ENCODE measurements at regions not wholly inside any gene's neighbourhood (a gene's known extent, or its start where the extent isn't known, plus 50 kb on each side); places are given as distances from the start of the nearest gene placed in this dataset.

- FAIRE-seq: no peak
Measured at GRCh38 chr5:142509026-142509425, 176.9 kb downstream of the FGF1 start.

DNA sequence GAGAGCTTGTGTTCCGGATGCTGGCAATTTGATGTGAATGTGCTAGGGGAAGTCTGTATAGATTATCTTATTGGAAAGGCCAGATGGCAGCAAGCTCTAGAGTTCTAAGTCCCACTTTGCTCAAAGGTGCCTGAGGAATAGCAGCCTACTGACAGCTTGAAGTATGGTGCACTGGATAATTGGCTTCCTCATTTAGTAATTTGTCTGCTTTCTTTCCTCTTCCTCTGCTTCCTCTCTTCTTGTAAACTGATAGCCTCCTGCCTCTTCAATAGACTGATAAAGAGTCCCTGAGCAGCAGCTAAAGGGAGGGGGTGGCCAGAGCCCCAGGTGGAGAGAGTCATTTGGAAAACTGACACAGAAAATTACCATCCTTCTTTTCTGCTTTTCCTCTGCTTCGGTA, 177.3 kb downstream of the FGF1 start:
- FAIRE-seq (no peak), DNase-seq (ENCODE audit: extremely low spot score, insufficient read length, low read depth) (no peak)

More at GRCh38 chr5:142509026-142509425, 176.9 kb downstream of the FGF1 start:
- DNase-seq (ENCODE audit: extremely low spot score, insufficient read length, low read depth): no peak

DNA sequence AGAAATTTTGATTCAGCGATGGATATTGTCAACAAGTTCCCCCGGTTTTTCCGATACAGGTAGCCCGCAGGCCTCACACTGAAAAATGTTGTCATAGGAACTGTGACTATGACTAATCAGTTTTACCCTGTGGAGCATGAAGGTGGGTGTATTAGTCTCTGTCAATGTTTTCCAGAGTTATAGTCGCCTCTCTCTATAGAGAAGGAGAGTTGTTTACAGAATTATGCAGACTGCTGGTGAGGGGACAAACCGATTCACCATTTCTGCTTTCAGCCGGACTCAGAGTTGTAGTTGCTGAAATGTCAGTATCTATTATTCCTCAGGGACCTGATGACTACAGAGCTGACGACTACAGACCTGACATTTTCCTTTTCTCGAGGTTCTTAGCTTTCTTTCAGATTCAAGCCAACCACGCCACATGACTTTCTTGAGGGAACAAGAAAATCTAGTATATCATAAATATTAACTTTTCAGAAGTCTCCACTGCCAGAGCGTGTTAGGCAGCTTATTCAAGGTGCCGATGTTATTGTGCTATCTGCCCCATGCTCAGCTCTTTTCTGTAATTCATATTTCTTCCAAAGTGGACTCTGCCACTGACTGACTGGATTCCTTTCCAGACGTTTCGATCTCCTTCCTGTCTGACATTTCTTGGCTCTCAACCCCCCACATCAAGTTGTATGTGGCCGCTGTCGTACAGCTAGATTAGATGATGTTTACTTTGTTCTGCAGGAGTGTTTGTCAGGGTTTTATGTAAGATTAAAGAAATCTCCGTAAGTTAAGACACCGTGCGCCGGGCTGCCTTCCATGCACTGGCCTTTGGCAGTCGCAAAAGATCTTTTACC, 178.1 kb downstream of the FGF1 start:
- no peak for DNase-seq (ENCODE audit: extremely low spot score, insufficient read length, low read depth)

GRCh38 chr5:142506756-142507155, 179.1 kb downstream of the FGF1 start:
- FAIRE-seq (no peak), DNase-seq (ENCODE audit: extremely low spot score, insufficient read length, low read depth) (no peak)

More for the DNA sequence above, 178.1 kb downstream of the FGF1 start:
- no peak for FAIRE-seq

GRCh38 chr5:142506046-142506445, 179.8 kb downstream of the FGF1 start:
- FAIRE-seq (no peak), DNase-seq (ENCODE audit: extremely low spot score, insufficient read length, low read depth) (no peak)

DNA sequence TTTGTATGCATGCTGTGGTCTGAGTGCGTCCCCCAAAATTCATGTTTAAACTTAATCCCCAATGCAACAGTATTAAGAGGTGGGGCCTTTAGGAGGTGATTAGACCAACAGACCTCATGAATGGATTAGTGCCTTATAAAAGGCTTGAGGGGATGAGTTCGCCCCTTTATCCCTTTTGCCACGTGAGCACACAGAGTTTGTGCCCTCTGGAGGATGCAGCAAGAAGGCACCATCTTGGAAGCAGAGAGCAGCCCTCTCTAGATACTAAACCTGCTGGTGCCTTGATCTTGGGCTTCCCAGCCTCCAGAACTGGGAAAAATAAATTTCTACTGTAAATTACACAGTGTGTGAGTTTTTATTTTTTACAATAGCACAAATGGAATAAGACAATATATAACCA, 177.1 kb upstream of the SPRY4 start:
- FAIRE-seq: no peak
- no peak for DNase-seq (ENCODE audit: extremely low spot score, insufficient read length, low read depth)

- FAIRE-seq (no peak), DNase-seq (ENCODE audit: extremely low spot score, insufficient read length, low read depth) (no peak)
Measured at GRCh38 chr5:142500227-142500905, 175.5 kb upstream of the SPRY4 start.

DNA sequence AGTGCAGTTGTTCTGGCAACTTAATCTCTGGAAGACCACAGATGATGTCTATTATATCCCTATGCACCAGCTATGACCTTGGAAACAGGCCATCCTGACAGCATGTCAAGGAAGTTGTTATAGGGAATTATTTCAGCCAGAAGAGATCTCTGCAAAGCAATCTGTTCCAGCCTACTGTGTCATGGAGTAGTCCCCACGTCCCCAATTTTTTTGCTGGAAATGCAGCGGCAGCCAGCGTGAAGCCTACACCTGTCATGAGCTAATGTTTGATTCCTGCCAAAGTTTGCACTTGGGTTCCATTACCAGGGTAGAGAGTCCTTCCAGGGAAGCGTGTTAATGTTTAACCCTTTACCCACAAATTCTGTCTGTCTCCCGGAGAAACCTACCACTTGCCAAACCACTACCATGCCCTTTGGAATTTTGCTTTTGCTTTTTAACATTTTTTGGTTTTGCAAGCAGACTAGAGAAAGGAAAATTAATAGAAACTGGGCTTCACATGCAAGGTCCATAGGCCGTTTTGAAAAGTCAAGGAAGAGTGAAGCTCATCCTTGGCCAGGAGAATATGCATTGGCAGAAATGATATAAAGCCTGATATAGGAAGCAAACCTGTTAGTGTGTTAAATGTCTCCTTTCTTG, 174.9 kb upstream of the SPRY4 start:
- no peak for FAIRE-seq

DNA sequence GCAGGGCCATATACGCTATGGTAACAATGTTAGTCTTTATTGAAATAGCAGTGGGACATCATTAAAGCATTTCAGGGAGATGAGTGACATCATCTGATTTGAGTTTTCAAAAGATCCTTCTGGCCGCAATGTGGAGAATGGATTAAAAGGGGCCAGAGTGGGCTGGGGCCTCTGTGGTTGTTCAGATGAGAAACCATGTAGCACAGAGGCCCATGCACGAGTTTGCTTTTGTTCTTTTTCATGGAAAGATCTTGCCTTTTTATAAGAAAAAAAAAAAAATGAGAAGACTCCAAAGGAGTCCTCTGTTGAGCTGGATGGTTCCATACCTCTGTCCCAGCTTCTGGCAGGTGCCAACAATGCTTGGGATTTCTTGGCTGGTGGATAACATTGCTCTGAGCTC, 173.5 kb upstream of the SPRY4 start:
- FAIRE-seq (no peak), DNase-seq (ENCODE audit: extremely low spot score, insufficient read length, low read depth) (no peak)

More for the DNA sequence above, 174.9 kb upstream of the SPRY4 start:
- no peak for DNase-seq (ENCODE audit: extremely low spot score, insufficient read length, low read depth)

DNA sequence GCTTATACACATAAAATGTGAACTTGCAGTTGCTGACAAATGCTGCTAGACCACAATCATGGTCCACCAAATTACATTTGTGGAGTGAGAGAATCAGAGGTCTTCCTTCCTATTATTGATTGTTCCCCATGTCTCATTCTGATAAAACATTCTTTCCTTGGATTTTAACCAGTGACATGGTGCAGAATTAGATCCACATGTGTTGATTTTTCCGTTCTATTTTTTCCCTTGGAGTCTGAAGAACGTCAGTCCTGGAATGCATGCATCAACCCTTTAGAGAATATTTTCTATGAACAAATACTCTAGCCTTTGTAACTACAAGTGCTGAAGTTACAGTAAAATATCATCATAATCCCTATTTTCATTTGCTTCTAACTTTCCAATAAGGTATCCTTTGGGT, 170.7 kb upstream of the SPRY4 start:
- FAIRE-seq: no peak
- DNase-seq (ENCODE audit: extremely low spot score, insufficient read length, low read depth): no peak

DNA sequence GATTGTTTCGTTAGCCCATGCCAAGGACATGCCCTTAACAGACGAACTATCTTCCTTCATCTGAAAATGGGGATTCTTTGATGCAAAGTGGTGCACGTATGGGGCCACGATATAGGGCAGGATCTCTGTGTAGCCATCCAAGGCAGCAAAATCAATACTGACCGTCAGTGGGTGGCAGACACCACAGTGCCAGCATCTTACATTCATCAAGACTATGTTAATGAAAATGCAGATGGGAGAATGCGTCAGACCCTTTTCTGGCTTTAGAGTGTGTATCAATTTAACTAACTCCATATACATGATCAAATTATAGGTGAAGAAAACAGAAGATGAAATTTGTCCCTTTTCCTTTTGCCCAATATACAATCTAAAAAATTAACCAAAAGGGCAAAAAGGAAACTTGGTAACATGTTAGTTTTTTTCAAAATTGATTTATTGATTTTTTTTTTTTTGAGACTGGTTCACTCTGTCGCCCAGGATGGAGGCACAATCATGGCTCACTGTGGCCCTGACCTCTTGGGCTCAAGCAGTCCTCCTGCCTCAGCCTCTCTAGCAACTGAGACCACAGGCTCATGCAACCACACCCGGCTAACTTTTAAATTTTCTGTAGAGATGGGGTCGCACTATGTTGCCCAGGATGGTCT, 169.2 kb upstream of the SPRY4 start:
- FAIRE-seq (no peak), DNase-seq (ENCODE audit: extremely low spot score, insufficient read length, low read depth) (no peak)

DNA sequence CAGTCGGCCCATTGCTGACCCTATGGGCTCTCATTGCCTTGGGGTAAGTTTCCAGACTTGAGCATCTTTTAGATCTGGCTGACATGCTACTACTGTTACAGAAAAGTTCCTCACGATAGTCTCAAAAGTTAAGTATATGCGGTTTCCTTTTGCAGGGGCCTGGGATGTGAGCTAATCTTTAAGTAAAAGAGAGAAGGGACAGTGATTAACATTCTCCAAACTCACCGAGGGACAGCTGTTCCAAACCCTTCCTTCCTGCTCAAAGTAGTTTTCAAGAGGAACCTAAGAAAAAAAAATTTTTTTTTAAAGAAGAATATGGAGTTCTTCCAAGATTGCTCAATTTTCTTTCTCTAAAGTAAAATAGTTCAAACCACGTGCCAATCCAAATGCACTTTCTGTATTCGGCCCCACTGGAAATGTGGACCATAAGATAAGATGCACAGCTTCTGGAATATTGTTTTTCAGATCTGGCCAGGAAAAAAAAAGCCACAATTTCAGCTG, 168.0 kb upstream of the SPRY4 start:
- DNase-seq (ENCODE audit: extremely low spot score, insufficient read length, low read depth) (no peak), FAIRE-seq (no peak)

DNA sequence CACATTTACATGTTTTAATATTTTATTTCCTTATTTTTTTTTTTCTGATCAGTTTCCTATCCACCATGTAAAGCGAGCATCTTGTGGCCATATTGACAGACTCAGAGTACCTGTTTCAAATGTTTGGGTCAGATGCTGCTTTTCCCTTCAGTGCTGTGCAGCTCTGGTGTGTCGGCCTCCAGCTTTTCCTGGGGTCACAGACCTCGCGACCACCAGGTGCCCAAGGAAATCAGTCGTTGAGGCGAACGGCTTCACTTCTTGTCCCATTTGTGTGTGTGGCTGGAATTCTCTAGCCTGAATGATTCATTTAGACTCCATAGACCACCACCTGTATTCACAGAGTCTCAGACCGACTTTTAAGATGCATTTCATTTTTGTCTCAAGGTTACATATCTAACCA, 166.9 kb upstream of the SPRY4 start:
- no peak for FAIRE-seq

DNA sequence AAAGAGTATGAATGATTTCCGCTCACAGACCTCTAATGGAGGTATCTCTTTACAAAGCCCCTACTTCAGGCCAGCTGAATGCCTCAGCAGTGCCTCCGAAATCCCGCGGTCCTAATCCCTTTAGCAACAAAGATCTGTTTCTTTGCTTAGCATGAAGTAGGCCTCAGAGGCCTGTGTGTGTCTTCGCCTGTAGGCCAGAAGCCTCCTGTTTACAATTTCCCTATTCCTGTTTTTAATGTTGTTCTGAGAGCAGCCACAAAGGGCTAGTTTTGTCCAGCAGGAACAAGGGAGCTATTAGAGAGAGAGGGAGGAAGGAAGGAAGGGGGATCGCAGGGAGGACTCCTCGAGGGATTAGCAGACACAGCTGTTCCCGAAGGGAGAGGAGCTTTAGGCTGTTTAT, 166.4 kb upstream of the SPRY4 start:
- FAIRE-seq: no peak
- no peak for DNase-seq (ENCODE audit: extremely low spot score, insufficient read length, low read depth)

More for the DNA sequence above, 166.9 kb upstream of the SPRY4 start:
- DNase-seq (ENCODE audit: extremely low spot score, insufficient read length, low read depth): no peak

DNA sequence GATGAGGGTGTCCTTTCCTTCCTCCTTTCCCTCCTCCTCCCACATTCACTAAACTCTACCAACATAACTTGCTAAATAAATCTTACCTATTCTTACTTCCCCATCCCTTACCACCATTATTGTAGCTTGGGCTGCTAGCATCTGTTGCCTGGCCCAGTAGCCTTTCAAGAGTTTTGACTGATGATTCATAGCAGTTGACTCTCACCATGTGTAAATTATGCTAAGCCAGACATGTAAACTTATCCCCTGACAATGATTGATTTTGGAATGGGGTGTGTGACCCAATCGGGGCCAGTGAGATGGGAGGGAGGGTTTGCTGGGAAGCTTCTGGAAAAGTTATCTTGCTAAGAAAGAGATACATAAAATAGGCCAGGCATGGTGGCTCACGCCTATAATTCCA, 161.8 kb upstream of the SPRY4 start:
- no peak for DNase-seq (ENCODE audit: extremely low spot score, insufficient read length, low read depth)
- FAIRE-seq: no peak

DNA sequence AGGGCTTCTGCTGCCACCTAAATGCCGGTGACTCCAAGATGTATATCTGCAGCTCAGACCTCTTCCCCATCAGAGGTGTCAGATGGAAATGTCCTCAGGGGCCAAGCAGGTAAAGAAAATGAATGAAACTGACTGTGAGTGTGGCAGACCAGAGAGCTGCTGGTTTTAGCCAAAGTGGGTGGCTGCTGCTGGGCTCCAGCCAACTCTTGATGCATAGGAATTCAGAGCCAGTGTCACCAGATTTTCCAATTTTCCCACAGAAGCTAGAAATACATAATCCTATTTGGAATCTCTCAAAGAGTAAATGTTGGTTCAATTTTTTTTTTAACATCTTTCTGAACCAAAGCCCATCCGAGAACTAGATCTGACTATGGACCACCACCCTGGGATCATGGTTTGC, 161.2 kb upstream of the SPRY4 start:
- FAIRE-seq: no peak
- DNase-seq (ENCODE audit: extremely low spot score, insufficient read length, low read depth): no peak

GRCh38 chr5:142484821-142485387, 160.1 kb upstream of the SPRY4 start:
- FAIRE-seq (no peak), DNase-seq (ENCODE audit: extremely low spot score, insufficient read length, low read depth) (no peak)

DNA sequence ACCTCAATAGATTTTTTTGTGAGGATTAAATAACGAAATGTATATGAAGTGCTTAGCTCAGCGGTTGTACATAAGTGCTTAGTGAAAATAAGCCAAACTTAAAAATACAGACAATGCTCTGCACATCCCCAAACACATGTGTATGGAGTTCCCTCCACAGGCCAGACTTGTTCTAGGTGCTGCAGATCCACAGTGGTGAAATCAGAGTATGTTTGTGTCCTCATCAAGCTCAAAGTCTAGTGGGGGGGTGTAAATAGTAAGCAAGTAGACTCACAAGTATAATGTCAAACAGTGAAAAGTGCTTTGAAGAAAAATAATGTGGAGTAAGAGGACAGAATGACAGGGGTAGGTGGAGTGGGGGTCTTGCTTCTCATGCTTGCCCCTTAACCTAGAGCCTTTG, 157.4 kb upstream of the SPRY4 start:
- DNase-seq (ENCODE audit: extremely low spot score, insufficient read length, low read depth) (no peak), FAIRE-seq (no peak)

- DNase-seq (ENCODE audit: extremely low spot score, insufficient read length, low read depth) (no peak), FAIRE-seq (peak; percentile 29)
Measured at GRCh38 chr5:142481410-142481809, 156.6 kb upstream of the SPRY4 start.
